ENCODE measurements at regions not wholly inside any gene's neighbourhood (a gene's known extent, or its start where the extent isn't known, plus 50 kb on each side); places are given as distances from the start of the nearest gene placed in this dataset.

- H3K4me1 Mint-ChIP-seq: no peaks in the 10 kb centered on the region
- no peak overlapping the region for H3K4me3 Mint-ChIP-seq
These were observed 524.4 kb downstream of the SLC16A7 start for GRCh38 chr12:60120199-60120598.

DNA sequence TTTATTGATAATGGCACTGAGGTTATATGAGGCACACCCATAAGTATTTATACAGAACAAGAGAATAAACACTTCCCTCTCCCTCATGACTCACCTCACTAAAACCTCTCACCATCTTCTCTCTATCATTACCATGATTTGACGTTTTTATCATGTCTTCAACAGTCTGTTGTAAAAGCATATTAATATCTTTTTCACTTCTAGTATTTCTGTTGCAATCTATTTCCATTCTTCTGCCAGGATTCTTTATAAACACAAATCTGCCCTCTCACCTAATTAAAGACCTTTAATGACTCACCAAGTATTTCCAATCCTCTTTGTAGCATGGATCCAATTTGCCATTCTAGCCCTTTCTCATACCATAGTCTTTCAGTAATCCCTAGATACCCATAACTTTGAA lies 527.7 kb downstream of the SLC16A7 start:
- ATAC-seq: no peak
- CTCF ChIA-PET: no interaction called here
- no peaks in the 10 kb centered on the region for H3K27me3 Mint-ChIP-seq
- H3K36me3 Mint-ChIP-seq: peaks cover 0 to 4% (median 0%) of the 10 kb centered on the region in 5 donors
- H3K27ac Mint-ChIP-seq: no peak overlapping the region
- no peak overlapping the region for H3K4me3 Mint-ChIP-seq
- no peaks in the 10 kb centered on the region for H3K9me3 ChIP-seq (ENCODE audit: control insufficient read depth in 2 of 3, low read length in 3 of 3)
- no peak overlapping the region for H3K4me3 ChIP-seq (ENCODE audit: low read length)
- H3K9me3 Mint-ChIP-seq: peaks cover 0 to 13% (median 8%) of the 10 kb centered on the region in 11 donors
- H3K27ac ChIP-seq (ENCODE audit: low read depth, low read length): no peak overlapping the region
- intact Hi-C loops (cut with micrococcal nuclease): no loop called here
- DNase-seq: no peak
- POLR2A ChIA-PET: no interaction called here
- no peaks in the 10 kb centered on the region for H3K36me3 ChIP-seq (ENCODE audit: control insufficient read depth in 2 of 3, insufficient read depth in 3 of 3, low read length in 3 of 3)
- H3K4me1 Mint-ChIP-seq: no peaks in the 10 kb centered on the region
- H3K4me1 ChIP-seq (ENCODE audit: control insufficient read depth in 2 of 2, insufficient read depth in 2 of 2, low read length in 2 of 2): no peaks in the 10 kb centered on the region
- no peaks in the 10 kb centered on the region for H3K27me3 ChIP-seq (ENCODE audit: control insufficient read depth in 2 of 2, insufficient read depth in 2 of 2, low read length in 2 of 2)

More at GRCh38 chr12:60120199-60120598, 524.4 kb downstream of the SLC16A7 start:
- Histone ChIP-seq H3K36me3 (ENCODE audit: control insufficient read depth in 2 of 3, insufficient read depth in 3 of 3, low read length in 3 of 3) (no peaks in the 10 kb centered on the region), H3K9me3 (ENCODE audit: control insufficient read depth in 2 of 3, low read length in 3 of 3) (no peaks in the 10 kb centered on the region), H3K27me3 (ENCODE audit: control insufficient read depth in 2 of 2, insufficient read depth in 2 of 2, low read length in 2 of 2) (no peaks in the 10 kb centered on the region), H3K27ac (ENCODE audit: low read depth, low read length) (no peak overlapping the region), H3K4me3 (ENCODE audit: low read length) (no peak overlapping the region), H3K4me1 (ENCODE audit: control insufficient read depth in 2 of 2, insufficient read depth in 2 of 2, low read length in 2 of 2) (no peaks in the 10 kb centered on the region)
- Mint-ChIP-seq H3K27ac (no peak overlapping the region), H3K27me3 (no peaks in the 10 kb centered on the region), H3K36me3 (no peaks in the 10 kb centered on the region), H3K9me3 (peaks cover 0 to 11% (median 3%) of the 10 kb centered on the region in 11 donors)
- CTCF ChIA-PET: interaction anchor here (0.7 kb wide), 1 partner anchor 879 kb away, joined by 3 read pairs; no protein-coding TSS in a partner anchor
- DNase-seq: no peak
- ATAC-seq: no peak
- POLR2A ChIA-PET: no interaction called here
- intact Hi-C loops (cut with micrococcal nuclease): no loop called here

- Histone ChIP-seq H3K4me1 (ENCODE audit: control insufficient read depth in 2 of 2, insufficient read depth in 2 of 2, low read length in 2 of 2) (no peaks in the 10 kb centered on the region), H3K4me3 (ENCODE audit: low read length) (no peak overlapping the region), H3K36me3 (ENCODE audit: control insufficient read depth in 2 of 3, insufficient read depth in 3 of 3, low read length in 3 of 3) (no peaks in the 10 kb centered on the region), H3K27me3 (ENCODE audit: control insufficient read depth in 2 of 2, insufficient read depth in 2 of 2, low read length in 2 of 2) (no peaks in the 10 kb centered on the region), H3K9me3 (ENCODE audit: control insufficient read depth in 2 of 3, low read length in 3 of 3) (no peaks in the 10 kb centered on the region), H3K27ac (ENCODE audit: low read depth, low read length) (no peak overlapping the region)
- ATAC-seq: no peak
- Mint-ChIP-seq H3K36me3 (no peaks in the 10 kb centered on the region), H3K27me3 (no peaks in the 10 kb centered on the region), H3K4me1 (no peaks in the 10 kb centered on the region), H3K27ac (no peak overlapping the region), H3K4me3 (no peak overlapping the region), H3K9me3 (peaks cover 0 to 5% (median 0%) of the 10 kb centered on the region in 11 donors)
- DNase-seq: no peak
- ChIA-PET CTCF (no interaction called here), POLR2A (no interaction called here)
- intact Hi-C loops (cut with micrococcal nuclease): no loop called here
These were observed 541.7 kb downstream of the SLC16A7 start for GRCh38 chr12:60137513-60137912.

DNA sequence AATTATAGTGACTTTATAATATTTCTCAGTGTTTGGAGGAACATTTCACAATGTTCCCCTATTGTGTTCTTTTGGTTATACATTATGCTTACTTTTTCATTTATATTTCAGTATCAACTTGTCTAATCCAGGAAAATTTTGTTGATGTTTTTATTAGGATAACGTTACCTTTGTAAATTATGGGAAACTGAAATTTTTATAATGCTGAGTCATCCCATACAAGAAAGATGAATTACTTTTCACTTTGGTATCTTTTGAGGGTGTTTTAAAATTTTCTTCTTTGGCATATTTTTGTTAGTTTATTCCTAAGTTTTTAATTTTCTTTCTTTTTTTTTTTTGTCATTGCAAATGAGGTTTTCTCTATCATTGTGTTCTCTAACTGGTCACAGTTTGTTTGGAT lies 542.7 kb downstream of the SLC16A7 start:
- Histone ChIP-seq H3K27ac (ENCODE audit: low read depth, low read length) (no peak overlapping the region), H3K4me1 (ENCODE audit: control insufficient read depth in 2 of 2, insufficient read depth in 2 of 2, low read length in 2 of 2) (no peaks in the 10 kb centered on the region), H3K4me3 (ENCODE audit: low read length) (no peak overlapping the region), H3K9me3 (ENCODE audit: control insufficient read depth in 2 of 3, low read length in 3 of 3) (no peaks in the 10 kb centered on the region), H3K36me3 (ENCODE audit: control insufficient read depth in 2 of 3, insufficient read depth in 3 of 3, low read length in 3 of 3) (no peaks in the 10 kb centered on the region), H3K27me3 (ENCODE audit: control insufficient read depth in 2 of 2, insufficient read depth in 2 of 2, low read length in 2 of 2) (no peaks in the 10 kb centered on the region)
- Mint-ChIP-seq H3K27ac (no peak overlapping the region), H3K4me3 (no peak overlapping the region), H3K27me3 (no peaks in the 10 kb centered on the region), H3K4me1 (no peaks in the 10 kb centered on the region), H3K9me3 (peaks cover 0 to 5% (median 0%) of the 10 kb centered on the region in 11 donors), H3K36me3 (no peaks in the 10 kb centered on the region)
- ATAC-seq: no peak
- POLR2A ChIA-PET: no interaction called here
- CTCF ChIA-PET: interaction anchor here (0.6 kb wide), 1 partner anchor 895 kb away, joined by 3 read pairs; no protein-coding TSS in a partner anchor
- intact Hi-C loops (cut with micrococcal nuclease): no loop called here
- DNase-seq: no peak

- intact Hi-C loops (cut with micrococcal nuclease): no loop called here
- H3K4me3 ChIP-seq (ENCODE audit: low read length): no peak overlapping the region
- ATAC-seq (no peak), DNase-seq (no peak)
- H3K9me3 ChIP-seq (ENCODE audit: control insufficient read depth in 2 of 3, low read length in 3 of 3): no peaks in the 10 kb centered on the region
- ChIA-PET CTCF (no interaction called here), POLR2A (no interaction called here)
- no peaks in the 10 kb centered on the region for H3K27me3 ChIP-seq (ENCODE audit: control insufficient read depth in 2 of 2, insufficient read depth in 2 of 2, low read length in 2 of 2)
- H3K4me3 Mint-ChIP-seq: no peak overlapping the region
- H3K4me1 Mint-ChIP-seq: peaks cover 0 to 2% (median 0%) of the 10 kb centered on the region in 7 donors
- no peaks in the 10 kb centered on the region for H3K4me1 ChIP-seq (ENCODE audit: control insufficient read depth in 2 of 2, insufficient read depth in 2 of 2, low read length in 2 of 2)
- H3K9me3 Mint-ChIP-seq: peaks cover 0 to 2% (median 0%) of the 10 kb centered on the region in 11 donors
- H3K27me3 Mint-ChIP-seq: no peaks in the 10 kb centered on the region
- no peaks in the 10 kb centered on the region for H3K36me3 Mint-ChIP-seq
- no peaks in the 10 kb centered on the region for H3K36me3 ChIP-seq (ENCODE audit: control insufficient read depth in 2 of 3, insufficient read depth in 3 of 3, low read length in 3 of 3)
- H3K27ac ChIP-seq (ENCODE audit: low read depth, low read length): no peak overlapping the region
- no peak overlapping the region for H3K27ac Mint-ChIP-seq
These were observed 548.6 kb downstream of the SLC16A7 start for GRCh38 chr12:60144395-60144794.

DNA sequence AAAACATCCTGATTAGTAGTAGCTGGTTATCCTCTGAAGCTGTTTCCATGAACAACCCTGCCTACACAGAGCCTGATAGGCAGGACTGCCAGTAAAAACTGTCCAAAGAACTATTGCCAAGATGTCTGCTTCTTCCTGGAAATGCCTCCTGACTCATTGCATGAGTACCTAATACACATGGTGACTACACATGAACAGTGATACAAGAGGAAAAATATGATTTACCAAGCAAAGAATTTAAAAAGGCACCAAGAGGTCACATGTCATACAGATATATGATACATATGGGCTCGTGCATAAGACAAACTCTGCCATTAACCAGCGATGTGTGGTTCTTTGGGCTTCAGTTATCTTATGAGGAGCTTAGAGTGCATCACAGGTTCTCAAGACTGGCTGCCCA lies 552.3 kb downstream of the SLC16A7 start:
- H3K27ac ChIP-seq (ENCODE audit: low read depth, low read length): no peak overlapping the region
- ATAC-seq (no peak), DNase-seq (no peak)
- Mint-ChIP-seq H3K36me3 (no peaks in the 10 kb centered on the region), H3K27ac (no peak overlapping the region), H3K4me3 (no peak overlapping the region), H3K9me3 (peaks cover 0 to 8% (median 0%) of the 10 kb centered on the region in 11 donors), H3K4me1 (peaks cover 0 to 2% (median 0%) of the 10 kb centered on the region in 7 donors), H3K27me3 (no peaks in the 10 kb centered on the region)
- intact Hi-C loops (cut with micrococcal nuclease): no loop called here
- H3K9me3 ChIP-seq (ENCODE audit: control insufficient read depth in 2 of 3, low read length in 3 of 3): no peaks in the 10 kb centered on the region
- CTCF ChIA-PET: no interaction called here
- H3K36me3 ChIP-seq (ENCODE audit: control insufficient read depth in 2 of 3, insufficient read depth in 3 of 3, low read length in 3 of 3): no peaks in the 10 kb centered on the region
- H3K27me3 ChIP-seq (ENCODE audit: control insufficient read depth in 2 of 2, insufficient read depth in 2 of 2, low read length in 2 of 2): no peaks in the 10 kb centered on the region
- no peak overlapping the region for H3K4me3 ChIP-seq (ENCODE audit: low read length)
- POLR2A ChIA-PET: no interaction called here
- no peaks in the 10 kb centered on the region for H3K4me1 ChIP-seq (ENCODE audit: control insufficient read depth in 2 of 2, insufficient read depth in 2 of 2, low read length in 2 of 2)

DNA sequence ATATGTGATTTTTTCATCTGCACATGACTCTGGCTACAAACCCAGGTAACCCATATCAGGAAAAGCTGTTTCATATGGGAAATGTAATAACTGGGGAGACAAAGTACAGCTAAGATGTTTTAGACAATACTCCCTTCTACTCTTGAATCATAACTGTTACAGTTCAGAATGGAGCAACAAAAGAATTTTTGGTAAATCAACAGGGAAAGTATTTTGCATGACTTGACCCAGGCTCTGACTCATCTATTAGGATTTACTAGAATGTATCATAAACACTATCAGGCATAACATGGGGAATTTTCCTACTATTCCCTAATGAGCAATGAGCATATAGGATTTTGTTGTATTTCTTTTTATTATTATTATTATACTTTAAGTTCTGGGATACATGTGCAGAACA lies 553.0 kb downstream of the SLC16A7 start:
- POLR2A ChIA-PET: no interaction called here
- intact Hi-C loops (cut with micrococcal nuclease): no loop called here

More for the DNA sequence above, 553.0 kb downstream of the SLC16A7 start:
- ATAC-seq: no peak
- Histone ChIP-seq H3K4me1 (ENCODE audit: control insufficient read depth in 2 of 2, insufficient read depth in 2 of 2, low read length in 2 of 2) (no peaks in the 10 kb centered on the region), H3K27ac (ENCODE audit: low read depth, low read length) (no peak overlapping the region), H3K36me3 (ENCODE audit: control insufficient read depth in 2 of 3, insufficient read depth in 3 of 3, low read length in 3 of 3) (no peaks in the 10 kb centered on the region), H3K4me3 (ENCODE audit: low read length) (no peak overlapping the region), H3K9me3 (ENCODE audit: control insufficient read depth in 2 of 3, low read length in 3 of 3) (no peaks in the 10 kb centered on the region), H3K27me3 (ENCODE audit: control insufficient read depth in 2 of 2, insufficient read depth in 2 of 2, low read length in 2 of 2) (no peaks in the 10 kb centered on the region)
- Mint-ChIP-seq H3K27me3 (no peaks in the 10 kb centered on the region), H3K36me3 (no peaks in the 10 kb centered on the region), H3K4me1 (peaks cover 0 to 2% (median 0%) of the 10 kb centered on the region in 7 donors), H3K27ac (no peak overlapping the region), H3K9me3 (peaks cover 0 to 8% (median 0%) of the 10 kb centered on the region in 11 donors), H3K4me3 (no peak overlapping the region)
- no peak for DNase-seq
- CTCF ChIA-PET: no interaction called here

Data from naive thymus-derived CD4-positive, alpha-beta T cell (primary cell).